HG03442 (cell line): ENCODE measurements at regions not wholly inside any gene's neighbourhood (a gene's known extent, or its start where the extent isn't known, plus 50 kb on each side); places are given as distances from the start of the nearest gene placed in this dataset.

Source experiments
- ATAC-seq: cut with Tn5 transposase; IDR thresholded peaks from one replicate; pipeline ENCODE4 v1.9.1; 2021; ENCODE audit warnings: mild to moderate bottlenecking, moderate library complexity; ENCODE audit not compliant: unreplicated experiment

- no peak for ATAC-seq
Measured at GRCh38 chr4:81527709-81528108, 56.0 kb upstream of the RASGEF1B start.

GRCh38 chr4:81527115-81527514, 55.4 kb upstream of the RASGEF1B start:
- ATAC-seq, result no peak

- ATAC-seq, result no peak
Measured at GRCh38 chr4:81526706-81527105, 55.0 kb upstream of the RASGEF1B start.

GRCh38 chr4:81523672-81524327, 52.1 kb upstream of the RASGEF1B start:
- no peak for ATAC-seq

GRCh38 chr4:81522711-81523110, 51.0 kb upstream of the RASGEF1B start:
- ATAC-seq, result no peak

GRCh38 chr4:81521708-81522107, 50.0 kb upstream of the RASGEF1B start:
- no peak for ATAC-seq
